SK-N-SH (cell line): ENCODE measurements at regions not wholly inside any gene's neighbourhood (a gene's known extent, or its start where the extent isn't known, plus 50 kb on each side); places are given as distances from the start of the nearest gene placed in this dataset.

ENCODE experiments used
- JUND ChIP-seq: IDR thresholded peaks from 2 replicates; pipeline ENCODE4 v1.4.0; 2012
- MXI1 ChIP-seq: IDR thresholded peaks from 2 replicates; pipeline ENCODE4 v1.6.1; 2012; ENCODE audit warnings: mild to moderate bottlenecking, low read depth, low read length, improper control_type of control experiment
- TF ChIP-seq, protein P1 (sequence below): IDR thresholded peaks from 2 replicates; pipeline ENCODE4 v1.4.0; 2012; ENCODE audit warnings: low read depth, borderline replicate concordance
- TF ChIP-seq, protein P2 (sequence below): fragments of 200-600 bp; sonication (generic); IDR thresholded peaks from 2 replicates; pipeline ENCODE4 v1.6.1; 2017; ENCODE audit warnings: antibody characterized with exemption, mild to moderate bottlenecking, moderate library complexity
- TF ChIP-seq, protein P3 (sequence below): IDR thresholded peaks from 2 replicates; pipeline ENCODE4; 2012

DNA sequence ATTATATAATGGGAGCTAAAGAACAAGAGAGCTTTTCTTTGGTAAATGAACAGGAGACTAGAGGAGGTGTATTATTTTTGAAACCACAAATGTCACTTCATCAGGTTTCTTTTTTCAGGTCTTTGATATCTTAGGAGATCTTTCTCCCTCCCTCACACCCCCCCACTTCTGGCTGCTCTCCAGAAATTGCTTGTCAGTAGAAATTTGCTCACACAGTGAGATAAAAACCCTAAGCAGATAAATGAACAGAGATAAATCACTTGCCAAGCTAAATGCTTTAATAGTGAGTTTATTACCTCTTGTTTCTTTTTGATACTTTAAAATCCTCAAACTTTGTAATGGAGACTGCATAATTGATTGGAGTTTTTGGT lies 421.2 kb upstream of the TENM3 start:
- TF ChIP-seq MXI1: no peak
- TF ChIP-seq, protein P1, sequence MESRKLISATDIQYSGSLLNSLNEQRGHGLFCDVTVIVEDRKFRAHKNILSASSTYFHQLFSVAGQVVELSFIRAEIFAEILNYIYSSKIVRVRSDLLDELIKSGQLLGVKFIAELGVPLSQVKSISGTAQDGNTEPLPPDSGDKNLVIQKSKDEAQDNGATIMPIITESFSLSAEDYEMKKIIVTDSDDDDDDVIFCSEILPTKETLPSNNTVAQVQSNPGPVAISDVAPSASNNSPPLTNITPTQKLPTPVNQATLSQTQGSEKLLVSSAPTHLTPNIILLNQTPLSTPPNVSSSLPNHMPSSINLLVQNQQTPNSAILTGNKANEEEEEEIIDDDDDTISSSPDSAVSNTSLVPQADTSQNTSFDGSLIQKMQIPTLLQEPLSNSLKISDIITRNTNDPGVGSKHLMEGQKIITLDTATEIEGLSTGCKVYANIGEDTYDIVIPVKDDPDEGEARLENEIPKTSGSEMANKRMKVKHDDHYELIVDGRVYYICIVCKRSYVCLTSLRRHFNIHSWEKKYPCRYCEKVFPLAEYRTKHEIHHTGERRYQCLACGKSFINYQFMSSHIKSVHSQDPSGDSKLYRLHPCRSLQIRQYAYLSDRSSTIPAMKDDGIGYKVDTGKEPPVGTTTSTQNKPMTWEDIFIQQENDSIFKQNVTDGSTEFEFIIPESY: no peak
- TF ChIP-seq JUND: no peak
- TF ChIP-seq, protein P2, sequence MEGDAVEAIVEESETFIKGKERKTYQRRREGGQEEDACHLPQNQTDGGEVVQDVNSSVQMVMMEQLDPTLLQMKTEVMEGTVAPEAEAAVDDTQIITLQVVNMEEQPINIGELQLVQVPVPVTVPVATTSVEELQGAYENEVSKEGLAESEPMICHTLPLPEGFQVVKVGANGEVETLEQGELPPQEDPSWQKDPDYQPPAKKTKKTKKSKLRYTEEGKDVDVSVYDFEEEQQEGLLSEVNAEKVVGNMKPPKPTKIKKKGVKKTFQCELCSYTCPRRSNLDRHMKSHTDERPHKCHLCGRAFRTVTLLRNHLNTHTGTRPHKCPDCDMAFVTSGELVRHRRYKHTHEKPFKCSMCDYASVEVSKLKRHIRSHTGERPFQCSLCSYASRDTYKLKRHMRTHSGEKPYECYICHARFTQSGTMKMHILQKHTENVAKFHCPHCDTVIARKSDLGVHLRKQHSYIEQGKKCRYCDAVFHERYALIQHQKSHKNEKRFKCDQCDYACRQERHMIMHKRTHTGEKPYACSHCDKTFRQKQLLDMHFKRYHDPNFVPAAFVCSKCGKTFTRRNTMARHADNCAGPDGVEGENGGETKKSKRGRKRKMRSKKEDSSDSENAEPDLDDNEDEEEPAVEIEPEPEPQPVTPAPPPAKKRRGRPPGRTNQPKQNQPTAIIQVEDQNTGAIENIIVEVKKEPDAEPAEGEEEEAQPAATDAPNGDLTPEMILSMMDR: no peak
- TF ChIP-seq, protein P3, sequence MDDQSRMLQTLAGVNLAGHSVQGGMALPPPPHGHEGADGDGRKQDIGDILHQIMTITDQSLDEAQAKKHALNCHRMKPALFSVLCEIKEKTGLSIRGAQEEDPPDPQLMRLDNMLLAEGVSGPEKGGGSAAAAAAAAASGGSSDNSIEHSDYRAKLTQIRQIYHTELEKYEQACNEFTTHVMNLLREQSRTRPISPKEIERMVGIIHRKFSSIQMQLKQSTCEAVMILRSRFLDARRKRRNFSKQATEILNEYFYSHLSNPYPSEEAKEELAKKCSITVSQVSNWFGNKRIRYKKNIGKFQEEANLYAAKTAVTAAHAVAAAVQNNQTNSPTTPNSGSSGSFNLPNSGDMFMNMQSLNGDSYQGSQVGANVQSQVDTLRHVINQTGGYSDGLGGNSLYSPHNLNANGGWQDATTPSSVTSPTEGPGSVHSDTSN: peak; percentile 64; the same call in 1 of the 2 replicates
